WI38 (cell line): ENCODE measurements at regions not wholly inside any gene's neighbourhood (a gene's known extent, or its start where the extent isn't known, plus 50 kb on each side); places are given as distances from the start of the nearest gene placed in this dataset.
"Not testable (repeated sequence)": the region's sequence is repeated elsewhere in the genome, so short reads cannot be mapped to it uniquely, and the experiment has no call there.

Source experiments
- H3K4me3 ChIP-seq: 2 replicates; pipeline ENCODE4 v1.5.1; 2011; ENCODE audit warnings: low read depth, mild to moderate bottlenecking, control low read depth, low read length
- CTCF ChIP-seq: IDR thresholded peaks from 2 replicates; pipeline ENCODE4 v1.5.1; 2012; ENCODE audit warnings: low read depth, mild to moderate bottlenecking, control low read depth, low read length

DNA sequence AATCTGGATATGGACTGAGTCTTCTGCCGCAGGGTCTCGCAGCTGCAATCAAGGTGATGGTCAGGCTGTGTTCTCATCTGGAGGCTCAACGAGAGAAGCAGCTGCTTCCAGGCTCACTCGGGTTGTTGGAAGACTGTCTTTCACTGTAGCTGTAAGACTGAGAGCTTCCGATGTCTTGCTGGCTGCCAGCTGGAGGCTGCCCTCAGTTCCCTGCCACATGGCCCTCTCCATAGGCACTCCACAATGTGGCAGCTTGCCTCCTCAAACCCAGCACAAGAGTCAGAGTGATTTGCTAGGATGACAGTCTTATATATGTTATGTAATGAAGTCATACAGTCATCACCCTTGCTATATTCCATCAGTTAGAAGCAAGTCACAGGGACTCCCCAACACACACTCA lies 290.5 kb upstream of the CDYL start:
- no peak for TF ChIP-seq CTCF
- no peak overlapping the region for H3K4me3 ChIP-seq

- TF ChIP-seq CTCF = no peak
Observed at GRCh38 chr6:4482461-4482860, 293.7 kb upstream of the CDYL start.

GRCh38 chr6:4480788-4481735 lies 295.1 kb upstream of the CDYL start:
- no peak for TF ChIP-seq CTCF
- no peak overlapping the region for H3K4me3 ChIP-seq

More at GRCh38 chr6:4482461-4482860, 293.7 kb upstream of the CDYL start:
- H3K4me3 ChIP-seq = no peak overlapping the region

DNA sequence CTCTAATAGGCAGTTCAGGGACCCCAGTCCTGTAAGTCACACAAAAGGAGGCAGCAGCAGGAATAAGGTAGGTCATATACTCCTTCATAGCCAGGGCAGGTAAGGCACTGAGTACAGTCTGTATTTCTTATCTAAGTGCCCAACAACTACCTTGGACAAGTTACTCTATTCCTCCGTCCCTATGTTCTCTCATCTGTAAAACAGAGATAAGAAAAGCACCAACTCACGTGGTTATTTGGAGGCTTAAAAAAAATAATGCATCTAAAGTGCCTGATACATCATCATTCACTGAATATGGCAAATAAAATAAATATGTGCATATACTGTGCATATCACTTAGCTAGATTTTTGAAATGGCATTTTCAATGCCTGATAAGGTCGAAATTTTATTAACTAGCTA lies 298.1 kb upstream of the CDYL start:
- H3K4me3 ChIP-seq = no peak overlapping the region
- no peak for TF ChIP-seq CTCF

- no peak for TF ChIP-seq CTCF
- no peak overlapping the region for H3K4me3 ChIP-seq
Observed at GRCh38 chr6:4474810-4475209, 301.4 kb upstream of the CDYL start.

DNA sequence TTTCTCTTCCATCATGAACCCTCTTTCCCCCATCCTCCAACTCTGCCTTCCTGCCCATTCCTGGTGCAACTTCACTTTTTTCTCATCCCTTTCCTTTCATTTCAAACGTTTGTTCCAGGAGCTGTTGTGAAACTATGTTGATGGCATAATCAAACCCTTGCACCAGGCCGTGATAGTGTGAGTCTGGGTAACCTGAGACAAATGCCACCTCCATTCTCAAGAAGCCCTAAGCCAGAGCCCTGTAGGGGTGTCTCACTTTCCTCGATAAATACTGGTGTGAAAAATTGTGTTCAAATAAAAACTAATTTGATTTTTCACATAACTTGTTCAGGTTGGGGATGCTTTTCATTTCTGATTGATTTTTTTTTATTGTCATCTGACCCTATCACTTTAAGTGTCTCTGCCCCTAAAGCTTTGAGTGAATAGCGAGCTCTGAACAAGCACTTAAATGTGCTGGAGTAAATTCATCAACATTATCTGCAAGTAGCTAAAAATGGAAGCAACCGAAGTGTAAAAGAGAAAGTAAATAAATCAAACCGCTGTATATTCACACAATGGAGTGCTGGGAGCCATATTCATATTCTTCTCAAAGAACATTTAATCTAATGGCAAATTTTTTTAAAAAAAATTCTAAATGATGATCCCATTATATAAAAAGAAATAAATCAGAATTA lies 303.1 kb upstream of the CDYL start:
- no peak for TF ChIP-seq CTCF
- no peak overlapping the region for H3K4me3 ChIP-seq

DNA sequence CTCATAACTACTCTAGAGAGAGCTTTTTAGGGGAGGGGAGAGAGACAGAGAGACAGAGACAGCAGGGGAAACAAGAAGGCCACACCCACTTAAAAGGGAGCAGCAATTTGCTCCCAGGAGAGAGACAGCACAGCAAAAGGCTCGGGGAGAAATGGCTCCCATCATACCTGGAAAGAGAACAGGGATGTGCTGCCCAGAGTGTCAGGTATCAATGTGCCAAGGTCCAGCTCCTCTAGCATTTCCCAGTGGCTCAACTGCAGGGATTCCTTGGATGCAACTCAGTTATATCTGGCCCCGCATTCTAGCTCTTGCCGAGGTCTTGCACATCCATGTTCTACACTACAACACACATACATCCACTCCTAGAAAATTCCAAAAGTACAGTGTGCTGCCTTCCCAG lies 304.0 kb upstream of the CDYL start:
- no peak for TF ChIP-seq CTCF
- no peak overlapping the region for H3K4me3 ChIP-seq

DNA sequence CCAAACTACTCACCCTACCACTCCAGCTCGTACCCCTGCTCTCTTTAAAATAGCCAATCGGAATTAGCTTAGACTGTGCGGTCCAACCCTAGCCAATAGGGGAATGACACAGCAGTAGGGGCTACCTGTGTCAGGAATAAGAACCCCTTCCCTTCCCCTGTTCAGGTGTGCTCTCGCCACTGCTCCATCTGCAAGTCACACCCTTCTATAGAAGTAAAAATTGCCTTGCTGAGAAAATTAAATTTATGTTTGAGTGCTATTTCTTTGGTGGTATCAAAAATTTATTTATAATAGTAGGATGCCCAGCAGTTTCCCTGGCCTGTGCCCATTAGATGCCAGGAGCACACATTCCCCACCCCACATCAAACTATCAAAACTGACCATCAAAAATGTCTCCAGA lies 304.7 kb upstream of the CDYL start:
- H3K4me3 ChIP-seq = not testable (repeated sequence)
